HEK293 (cell line): ENCODE measurements at regions not wholly inside any gene's neighbourhood (a gene's known extent, or its start where the extent isn't known, plus 50 kb on each side); places are given as distances from the start of the nearest gene placed in this dataset.

Experiments used
- ATF2 ChIP-seq: fragments of 450-650 bp; formaldehyde crosslinking; IDR thresholded peaks from 2 replicates; pipeline ENCODE4 v1.5.1; 2016; ENCODE audit warnings: missing biosample characterization, missing genetic modification characterization, low read depth
- BCL11B ChIP-seq: fragments of 450-650 bp; formaldehyde crosslinking; IDR thresholded peaks from 2 replicates; pipeline ENCODE4 v1.5.1; 2016; ENCODE audit warnings: low read depth, missing biosample characterization, missing genetic modification characterization
- GFI1B ChIP-seq: fragments of 450-650 bp; formaldehyde crosslinking; IDR thresholded peaks from 2 replicates; pipeline ENCODE4 v1.5.1; 2016; ENCODE audit warnings: missing biosample characterization, missing genetic modification characterization
- IKZF3 ChIP-seq: fragments of 450-650 bp; IDR thresholded peaks from 2 replicates; pipeline ENCODE4 v1.5.0; 2018; ENCODE audit warnings: missing biosample characterization, mild to moderate bottlenecking, missing genetic modification characterization, moderate library complexity
- SALL2 ChIP-seq: fragments of 450-650 bp; formaldehyde crosslinking; IDR thresholded peaks from 2 replicates; pipeline ENCODE4 v1.5.0; 2017; ENCODE audit warnings: missing biosample characterization, mild to moderate bottlenecking, missing genetic modification characterization, borderline replicate concordance
- SETDB1 ChIP-seq: IDR thresholded peaks from one replicate; pipeline ENCODE4 v1.6.1; 2017; ENCODE audit warnings: mild to moderate bottlenecking, low read length, moderate library complexity, mixed read lengths; ENCODE audit not compliant: insufficient read length
- WT1 ChIP-seq: fragments of 450-650 bp; formaldehyde crosslinking; IDR thresholded peaks from 2 replicates; pipeline ENCODE4 v1.5.1; 2016; ENCODE audit warnings: missing biosample characterization, missing genetic modification characterization
- ZBTB7A ChIP-seq: fragments of 450-650 bp; formaldehyde crosslinking; IDR thresholded peaks from 2 replicates; pipeline ENCODE4 v1.5.1; 2016; ENCODE audit warnings: low read depth, missing biosample characterization, missing genetic modification characterization
- ZFP37 ChIP-seq: fragments of 450-650 bp; formaldehyde crosslinking; IDR thresholded peaks from 2 replicates; pipeline ENCODE4 v1.5.1; 2016; ENCODE audit warnings: missing biosample characterization, missing genetic modification characterization
- ZFP69B ChIP-seq: fragments of 450-650 bp; formaldehyde crosslinking; IDR thresholded peaks from 2 replicates; pipeline ENCODE4 v1.5.1; 2016; ENCODE audit warnings: missing biosample characterization, missing genetic modification characterization
- ZNF274 ChIP-seq, 2 experiments: fragments of 200-500 bp in 1 of 2; fragments of 450-650 bp in 1 of 2; sonication (Bioruptor generic) in 1 of 2; formaldehyde crosslinking in 1 of 2; IDR thresholded peaks; 2 replicates each; pipeline versions ENCODE4 v1.5.1 to v1.6.1; 2014 to 2016; ENCODE audit warnings: borderline replicate concordance in 1 of 2, inconsistent platforms in 1 of 2, low read length in 1 of 2, missing biosample characterization in 1 of 2, missing genetic modification characterization in 1 of 2
- ZNF366 ChIP-seq: fragments of 450-650 bp; formaldehyde crosslinking; conservative IDR thresholded peaks from 2 replicates; pipeline ENCODE4 v1.5.1; 2016; ENCODE audit warnings: missing biosample characterization, missing genetic modification characterization
- TF ChIP-seq, protein P1 (sequence below): fragments of 450-650 bp; formaldehyde crosslinking; IDR thresholded peaks from 2 replicates; pipeline ENCODE4 v1.5.1; 2016; ENCODE audit warnings: missing biosample characterization, missing genetic modification characterization
- TF ChIP-seq, protein P2 (sequence below): fragments of 450-650 bp; formaldehyde crosslinking; conservative IDR thresholded peaks from 2 replicates; pipeline ENCODE4 v1.5.1; 2016; ENCODE audit warnings: low read depth, missing biosample characterization, missing genetic modification characterization

DNA sequence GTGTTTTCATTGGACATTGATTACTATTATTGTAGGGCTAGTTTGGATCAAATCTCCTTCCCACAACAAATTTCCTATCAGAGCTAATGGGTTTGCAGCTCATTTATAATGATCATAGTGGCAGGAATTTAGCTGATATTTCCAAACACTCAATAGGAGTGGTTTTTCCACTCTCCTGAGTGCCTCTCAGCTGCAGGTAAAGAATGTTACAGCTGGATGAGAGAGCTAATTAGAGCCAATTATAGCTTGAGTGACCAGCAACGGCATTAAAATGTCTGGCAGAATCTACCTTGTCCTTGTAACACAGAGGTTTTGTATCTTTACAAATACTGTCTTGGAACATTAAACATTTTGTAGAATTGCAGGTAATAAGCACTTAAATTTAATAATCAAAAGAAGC lies 602.8 kb upstream of the EPHA5 start:
- no peak for TF ChIP-seq SETDB1
- no peak for TF ChIP-seq WT1 (tag by site-specific recombination)
- TF ChIP-seq, protein P1, sequence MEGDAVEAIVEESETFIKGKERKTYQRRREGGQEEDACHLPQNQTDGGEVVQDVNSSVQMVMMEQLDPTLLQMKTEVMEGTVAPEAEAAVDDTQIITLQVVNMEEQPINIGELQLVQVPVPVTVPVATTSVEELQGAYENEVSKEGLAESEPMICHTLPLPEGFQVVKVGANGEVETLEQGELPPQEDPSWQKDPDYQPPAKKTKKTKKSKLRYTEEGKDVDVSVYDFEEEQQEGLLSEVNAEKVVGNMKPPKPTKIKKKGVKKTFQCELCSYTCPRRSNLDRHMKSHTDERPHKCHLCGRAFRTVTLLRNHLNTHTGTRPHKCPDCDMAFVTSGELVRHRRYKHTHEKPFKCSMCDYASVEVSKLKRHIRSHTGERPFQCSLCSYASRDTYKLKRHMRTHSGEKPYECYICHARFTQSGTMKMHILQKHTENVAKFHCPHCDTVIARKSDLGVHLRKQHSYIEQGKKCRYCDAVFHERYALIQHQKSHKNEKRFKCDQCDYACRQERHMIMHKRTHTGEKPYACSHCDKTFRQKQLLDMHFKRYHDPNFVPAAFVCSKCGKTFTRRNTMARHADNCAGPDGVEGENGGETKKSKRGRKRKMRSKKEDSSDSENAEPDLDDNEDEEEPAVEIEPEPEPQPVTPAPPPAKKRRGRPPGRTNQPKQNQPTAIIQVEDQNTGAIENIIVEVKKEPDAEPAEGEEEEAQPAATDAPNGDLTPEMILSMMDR (tag by site-specific recombination), result no peak
- no peak for TF ChIP-seq ZNF366
- TF ChIP-seq IKZF3 (tag by site-specific recombination), result no peak
- TF ChIP-seq, protein P2, sequence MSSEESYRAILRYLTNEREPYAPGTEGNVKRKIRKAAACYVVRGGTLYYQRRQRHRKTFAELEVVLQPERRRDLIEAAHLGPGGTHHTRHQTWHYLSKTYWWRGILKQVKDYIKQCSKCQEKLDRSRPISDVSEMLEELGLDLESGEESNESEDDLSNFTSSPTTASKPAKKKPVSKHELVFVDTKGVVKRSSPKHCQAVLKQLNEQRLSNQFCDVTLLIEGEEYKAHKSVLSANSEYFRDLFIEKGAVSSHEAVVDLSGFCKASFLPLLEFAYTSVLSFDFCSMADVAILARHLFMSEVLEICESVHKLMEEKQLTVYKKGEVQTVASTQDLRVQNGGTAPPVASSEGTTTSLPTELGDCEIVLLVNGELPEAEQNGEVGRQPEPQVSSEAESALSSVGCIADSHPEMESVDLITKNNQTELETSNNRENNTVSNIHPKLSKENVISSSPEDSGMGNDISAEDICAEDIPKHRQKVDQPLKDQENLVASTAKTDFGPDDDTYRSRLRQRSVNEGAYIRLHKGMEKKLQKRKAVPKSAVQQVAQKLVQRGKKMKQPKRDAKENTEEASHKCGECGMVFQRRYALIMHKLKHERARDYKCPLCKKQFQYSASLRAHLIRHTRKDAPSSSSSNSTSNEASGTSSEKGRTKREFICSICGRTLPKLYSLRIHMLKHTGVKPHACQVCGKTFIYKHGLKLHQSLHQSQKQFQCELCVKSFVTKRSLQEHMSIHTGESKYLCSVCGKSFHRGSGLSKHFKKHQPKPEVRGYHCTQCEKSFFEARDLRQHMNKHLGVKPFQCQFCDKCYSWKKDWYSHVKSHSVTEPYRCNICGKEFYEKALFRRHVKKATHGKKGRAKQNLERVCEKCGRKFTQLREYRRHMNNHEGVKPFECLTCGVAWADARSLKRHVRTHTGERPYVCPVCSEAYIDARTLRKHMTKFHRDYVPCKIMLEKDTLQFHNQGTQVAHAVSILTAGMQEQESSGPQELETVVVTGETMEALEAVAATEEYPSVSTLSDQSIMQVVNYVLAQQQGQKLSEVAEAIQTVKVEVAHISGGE (tag by site-specific recombination), result no peak
- TF ChIP-seq ZFP37 (tag by site-specific recombination), result no peak
- TF ChIP-seq SALL2, result no peak
- no peak for TF ChIP-seq ZFP69B (tag by site-specific recombination)
- no peak for TF ChIP-seq GFI1B (tag by site-specific recombination)
- TF ChIP-seq ATF2 (tag by site-specific recombination), result no peak
- no peak for TF ChIP-seq ZBTB7A (tag by site-specific recombination)
- no peak for TF ChIP-seq BCL11B (tag by site-specific recombination)
- no peak for TF ChIP-seq ZNF274 (IDR thresholded peaks at IDR 0.05; ENCODE audit: low read length)
- no peak for TF ChIP-seq ZNF274 (tag by site-specific recombination; IDR thresholded peaks at IDR 0.05; ENCODE audit: borderline replicate concordance)
